ENCODE measurements at regions not wholly inside any gene's neighbourhood (a gene's known extent, or its start where the extent isn't known, plus 50 kb on each side); places are given as distances from the start of the nearest gene placed in this dataset.

DNA sequence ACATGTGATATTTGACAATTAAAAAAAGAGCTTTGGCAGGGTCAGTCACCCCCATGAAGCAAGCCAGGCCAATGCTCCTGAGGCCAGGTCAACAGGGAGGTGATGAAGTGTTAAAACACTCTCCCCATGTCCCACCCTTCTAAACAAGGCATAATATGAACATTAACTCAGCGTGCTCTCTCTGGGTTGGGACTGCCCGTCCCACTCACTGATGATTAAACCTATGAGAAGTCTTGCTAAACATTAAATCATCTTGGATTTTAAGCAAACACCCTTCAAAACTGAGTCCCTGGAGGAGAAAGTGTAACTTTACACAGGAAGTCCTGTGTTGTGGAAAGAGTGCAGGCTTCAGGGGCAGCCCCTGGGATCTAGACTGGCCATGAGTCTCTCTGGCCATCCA, 558.5 kb downstream of the CD83 start:
- FAIRE-seq (no peak), ATAC-seq (no peak), DNase-seq (ENCODE audit: low spot score) (no peak)
- no peak overlapping the region for H2AFZ ChIP-seq (ENCODE audit: low read length)
- H3K9me3 ChIP-seq (ENCODE audit: low read length), result no peaks in the 10 kb centered on the region
- H3K4me3 ChIP-seq (replicated peaks in 1 of 3; ENCODE audit: insufficient read depth in 1 of 3, low read depth in 2 of 3, low read length in 3 of 3), result no peak overlapping the region
- no peak overlapping the region for H3K4me2 ChIP-seq (ENCODE audit: low read depth, low read length)
- no peak overlapping the region for H3K9ac ChIP-seq (ENCODE audit: insufficient read depth, low read depth, low read length)
- POLR2A ChIA-PET, result no interaction called here
- no peak overlapping the region for H3K27ac ChIP-seq (ENCODE audit: extremely low read length, insufficient read depth, low read length)
- H4K20me1 ChIP-seq (ENCODE audit: insufficient read depth, low read length), result no peaks in the 10 kb centered on the region
- H3K79me2 ChIP-seq (ENCODE audit: insufficient read depth, low read length), result no peaks in the 10 kb centered on the region
- intact Hi-C loops (cut with micrococcal nuclease; ENCODE audit: unreplicated experiment), result no loop called here
- CTCF ChIA-PET (ENCODE audit: low intra/inter-chr PET ratio, low total read pairs), result no interaction called here
- TF ChIP-seq, protein P1, sequence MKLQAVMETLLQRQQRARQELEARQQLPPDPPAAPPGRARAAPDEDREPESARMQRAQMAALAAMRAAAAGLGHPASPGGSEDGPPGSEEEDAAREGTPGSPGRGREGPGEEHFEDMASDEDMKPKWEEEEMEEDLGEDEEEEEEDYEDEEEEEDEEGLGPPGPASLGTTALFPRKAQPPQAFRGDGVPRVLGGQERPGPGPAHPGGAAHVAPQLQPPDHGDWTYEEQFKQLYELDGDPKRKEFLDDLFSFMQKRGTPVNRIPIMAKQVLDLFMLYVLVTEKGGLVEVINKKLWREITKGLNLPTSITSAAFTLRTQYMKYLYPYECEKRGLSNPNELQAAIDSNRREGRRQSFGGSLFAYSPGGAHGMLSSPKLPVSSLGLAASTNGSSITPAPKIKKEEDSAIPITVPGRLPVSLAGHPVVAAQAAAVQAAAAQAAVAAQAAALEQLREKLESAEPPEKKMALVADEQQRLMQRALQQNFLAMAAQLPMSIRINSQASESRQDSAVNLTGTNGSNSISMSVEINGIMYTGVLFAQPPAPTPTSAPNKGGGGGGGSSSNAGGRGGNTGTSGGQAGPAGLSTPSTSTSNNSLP (IDR thresholded peaks at IDR 0.05; ENCODE audit: low read depth, low read length), result no peak
- TF ChIP-seq, protein P2, sequence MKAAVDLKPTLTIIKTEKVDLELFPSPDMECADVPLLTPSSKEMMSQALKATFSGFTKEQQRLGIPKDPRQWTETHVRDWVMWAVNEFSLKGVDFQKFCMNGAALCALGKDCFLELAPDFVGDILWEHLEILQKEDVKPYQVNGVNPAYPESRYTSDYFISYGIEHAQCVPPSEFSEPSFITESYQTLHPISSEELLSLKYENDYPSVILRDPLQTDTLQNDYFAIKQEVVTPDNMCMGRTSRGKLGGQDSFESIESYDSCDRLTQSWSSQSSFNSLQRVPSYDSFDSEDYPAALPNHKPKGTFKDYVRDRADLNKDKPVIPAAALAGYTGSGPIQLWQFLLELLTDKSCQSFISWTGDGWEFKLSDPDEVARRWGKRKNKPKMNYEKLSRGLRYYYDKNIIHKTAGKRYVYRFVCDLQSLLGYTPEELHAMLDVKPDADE (CRISPR knock-in tag; IDR thresholded peaks at IDR 0.05), result no peak
- TF ChIP-seq ZKSCAN8 (CRISPR knock-in tag; IDR thresholded peaks at IDR 0.05; ENCODE audit: borderline replicate concordance) (no peak), RARA (CRISPR knock-in tag; IDR thresholded peaks at IDR 0.05) (no peak), ZMYM2 (CRISPR knock-in tag; IDR thresholded peaks at IDR 0.05) (no peak), RFX3 (CRISPR knock-in tag; IDR thresholded peaks at IDR 0.05) (no peak), SP2 (CRISPR knock-in tag; IDR thresholded peaks at IDR 0.05) (no peak)
- TF ChIP-seq, protein P3, sequence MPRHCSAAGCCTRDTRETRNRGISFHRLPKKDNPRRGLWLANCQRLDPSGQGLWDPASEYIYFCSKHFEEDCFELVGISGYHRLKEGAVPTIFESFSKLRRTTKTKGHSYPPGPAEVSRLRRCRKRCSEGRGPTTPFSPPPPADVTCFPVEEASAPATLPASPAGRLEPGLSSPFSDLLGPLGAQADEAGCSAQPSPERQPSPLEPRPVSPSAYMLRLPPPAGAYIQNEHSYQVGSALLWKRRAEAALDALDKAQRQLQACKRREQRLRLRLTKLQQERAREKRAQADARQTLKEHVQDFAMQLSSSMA (CRISPR knock-in tag; IDR thresholded peaks at IDR 0.05), result no peak
- in situ Hi-C loops (cut with HindIII; ENCODE audit: extremely low pct_ligation_motif_present, low pct_unique_long_range_greater_than_20kb), result no loop called here
- no peaks in the 10 kb centered on the region; a peak in 1 of 5 replicates for H3K27me3 ChIP-seq (ENCODE audit: control insufficient read depth in 1 of 2, insufficient read depth in 2 of 2, low read length in 2 of 2)
- 39% methylated on average over 2 of the region's 2 CpGs for WGBS (ENCODE audit: low lambda C conversion rate)
- no TSS peak for BruUV-seq (replicated peaks)
- H3K36me3 ChIP-seq (replicated peaks in 1 of 2; ENCODE audit: control insufficient read depth in 1 of 2, insufficient read depth in 2 of 2, low read length in 2 of 2), result no peaks in the 10 kb centered on the region
- H3K4me1 ChIP-seq (ENCODE audit: insufficient read depth, low read length), result no peaks in the 10 kb centered on the region

All from HepG2 (cell line).